AG08395 (cell line): ENCODE measurements at regions not wholly inside any gene's neighbourhood (a gene's known extent, or its start where the extent isn't known, plus 50 kb on each side); places are given as distances from the start of the nearest gene placed in this dataset.
"Not testable (repeated sequence)": the region's sequence is repeated elsewhere in the genome, so short reads cannot be mapped to it uniquely, and the experiment has no call there.

Experiments used
- DNase-seq: peaks from one replicate; pipeline ENCODE4 v3.0.0; 2012; ENCODE audit warnings: mixed read lengths, low spot score

GRCh38 chr1:83086986-83087512 is 911.9 kb downstream of the TTLL7 start:
- no peak for DNase-seq

DNA sequence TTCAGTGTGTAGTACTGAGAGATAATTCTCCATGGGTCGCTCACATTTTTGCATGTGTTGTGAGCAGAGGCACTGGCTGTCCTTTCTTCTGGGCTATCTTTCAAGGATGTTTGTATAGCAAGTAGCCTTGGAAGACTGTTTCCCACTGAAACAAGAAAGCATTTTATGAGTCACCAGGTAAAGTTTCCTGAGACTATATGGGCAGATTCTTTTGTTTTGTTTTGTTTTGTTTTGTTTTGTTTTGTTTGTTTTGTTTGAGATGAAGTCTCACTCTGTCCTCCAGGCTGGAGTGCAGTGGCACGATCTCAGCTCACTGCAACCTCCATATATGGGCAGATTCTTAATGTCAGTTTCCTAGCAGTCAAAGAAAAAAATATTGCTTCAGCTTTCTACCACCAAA is 912.6 kb downstream of the TTLL7 start:
- no peak for DNase-seq

- no peak for DNase-seq
Observed at GRCh38 chr1:83083589-83084224, 915.2 kb downstream of the TTLL7 start.

DNA sequence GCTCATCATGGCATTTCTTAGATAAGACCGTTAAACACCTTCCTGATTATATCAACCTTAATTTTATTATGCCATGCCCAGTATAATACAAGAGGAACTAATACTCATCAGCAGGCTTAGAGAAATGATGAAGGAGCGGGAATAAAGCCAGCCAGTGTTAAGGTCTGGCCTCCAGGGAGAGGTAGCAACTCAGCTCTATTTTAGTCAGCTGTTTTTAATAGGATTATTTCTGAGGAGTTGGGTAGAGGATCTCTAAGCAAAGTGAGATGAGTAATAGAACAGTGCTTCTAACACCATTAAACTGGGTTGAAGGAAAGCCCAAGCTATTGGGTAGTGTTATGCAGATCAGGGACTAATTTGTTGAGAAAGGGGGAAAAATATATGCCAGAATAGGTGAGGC is 921.5 kb downstream of the TTLL7 start:
- no peak for DNase-seq

DNA sequence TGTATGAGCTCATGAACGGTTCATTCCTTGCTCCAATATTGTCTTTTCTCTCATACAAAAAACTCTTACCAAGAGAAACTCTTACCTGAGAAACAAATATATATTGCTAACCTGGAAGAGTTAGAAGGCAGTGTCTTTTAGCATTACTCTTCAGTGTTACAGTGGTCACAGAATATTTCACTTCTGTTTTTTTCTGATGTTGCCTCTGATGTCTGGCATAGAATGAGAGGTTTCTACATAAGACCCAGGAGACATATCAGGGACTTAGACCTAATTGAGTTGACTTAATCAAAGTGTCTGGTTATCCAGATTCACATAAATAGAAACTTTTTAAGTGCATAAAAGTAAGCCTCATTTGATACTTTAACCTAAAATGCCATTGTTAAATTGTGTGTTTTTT is 923.8 kb downstream of the TTLL7 start:
- no peak for DNase-seq

DNA sequence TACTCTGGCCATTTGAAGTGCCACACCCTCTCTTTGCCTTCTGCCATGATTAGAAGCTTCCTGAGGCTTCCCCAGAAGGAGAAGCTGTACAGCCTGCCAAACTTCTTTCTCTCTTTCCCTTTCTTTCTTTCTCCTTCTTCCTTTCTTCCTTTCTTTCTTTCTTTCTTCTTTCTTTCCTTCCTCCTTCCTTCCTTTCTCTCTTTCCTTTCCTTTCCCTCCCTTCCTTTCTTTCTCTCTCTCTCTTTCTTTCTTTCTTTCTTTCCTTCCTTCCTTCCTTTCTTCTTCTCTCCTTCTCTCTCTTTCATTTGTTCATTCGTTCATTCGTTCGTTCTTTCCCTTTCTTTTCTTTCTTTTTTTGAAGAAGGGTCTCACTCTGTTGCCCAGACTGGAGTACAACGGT is 931.0 kb downstream of the TTLL7 start:
- DNase-seq = no peak

GRCh38 chr1:83065952-83066727 is 932.8 kb downstream of the TTLL7 start:
- no peak for DNase-seq

- DNase-seq = no peak
Observed at GRCh38 chr1:83064589-83065242, 934.2 kb downstream of the TTLL7 start.

- DNase-seq = no peak
Observed at GRCh38 chr1:83060651-83061390, 938.1 kb downstream of the TTLL7 start.

- DNase-seq = no peak
Observed at GRCh38 chr1:83060221-83060620, 938.7 kb downstream of the TTLL7 start.

DNA sequence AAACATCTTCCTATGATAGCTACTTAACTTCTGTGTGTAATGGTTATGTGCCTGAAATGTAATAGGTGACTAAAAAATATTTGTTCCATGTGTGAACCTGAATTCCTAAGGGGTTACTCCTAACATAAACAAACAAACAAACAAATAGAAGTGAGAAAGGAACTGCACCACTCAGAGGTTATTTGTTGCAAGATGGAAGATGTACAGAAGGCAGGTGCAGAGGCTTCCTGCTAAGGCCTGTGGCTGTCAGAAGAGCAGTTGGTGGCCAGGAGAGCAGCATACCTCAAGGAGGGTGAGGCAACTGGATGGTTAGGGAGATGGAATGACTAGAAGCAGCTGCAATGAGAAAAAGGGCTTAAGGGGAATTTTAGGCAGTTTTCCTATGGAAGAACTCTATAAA is 940.6 kb downstream of the TTLL7 start:
- no peak for DNase-seq

- no peak for DNase-seq
Observed at GRCh38 chr1:83055391-83056170, 943.4 kb downstream of the TTLL7 start.

- no peak for DNase-seq
Observed at GRCh38 chr1:83053446-83053845, 945.5 kb downstream of the TTLL7 start.

DNA sequence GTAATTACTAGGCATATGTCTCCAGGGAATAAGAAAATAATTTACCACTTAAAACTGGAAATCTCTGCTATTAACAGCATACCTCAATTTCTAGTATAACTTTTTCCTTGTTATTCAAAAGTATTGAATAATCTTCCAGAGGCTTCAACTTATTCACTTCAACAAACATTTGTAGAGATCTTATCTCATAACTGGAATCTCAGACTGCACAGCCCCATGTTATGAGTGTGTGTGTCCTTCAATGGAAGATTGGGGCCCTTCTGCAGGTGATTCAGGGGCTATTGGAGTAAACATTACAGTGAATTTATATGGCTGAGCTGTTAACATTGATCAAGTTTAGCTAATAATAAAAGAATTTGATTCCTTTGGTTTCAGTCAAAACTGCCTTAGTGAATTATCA is 946.1 kb downstream of the TTLL7 start:
- DNase-seq = no peak

DNA sequence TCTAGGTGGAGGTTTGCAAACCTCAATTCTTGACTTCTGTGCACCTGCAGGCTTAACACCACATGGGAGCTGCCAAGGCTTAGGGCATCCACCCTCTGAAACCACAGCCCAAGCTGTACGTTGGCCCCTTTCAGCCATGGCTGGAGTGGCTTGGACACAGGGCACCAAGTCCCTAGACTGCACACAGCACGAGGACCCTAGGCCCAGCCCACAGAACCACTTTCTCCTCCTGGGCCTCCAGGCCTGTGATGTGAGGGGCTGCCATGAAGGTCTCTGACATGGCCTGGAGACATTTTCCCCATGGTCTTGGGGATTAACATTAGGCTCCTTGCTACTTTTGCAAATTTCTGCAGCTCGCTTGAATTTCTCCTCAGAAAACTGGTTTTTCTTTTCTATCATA is 947.9 kb downstream of the TTLL7 start:
- not testable (repeated sequence) for DNase-seq

DNA sequence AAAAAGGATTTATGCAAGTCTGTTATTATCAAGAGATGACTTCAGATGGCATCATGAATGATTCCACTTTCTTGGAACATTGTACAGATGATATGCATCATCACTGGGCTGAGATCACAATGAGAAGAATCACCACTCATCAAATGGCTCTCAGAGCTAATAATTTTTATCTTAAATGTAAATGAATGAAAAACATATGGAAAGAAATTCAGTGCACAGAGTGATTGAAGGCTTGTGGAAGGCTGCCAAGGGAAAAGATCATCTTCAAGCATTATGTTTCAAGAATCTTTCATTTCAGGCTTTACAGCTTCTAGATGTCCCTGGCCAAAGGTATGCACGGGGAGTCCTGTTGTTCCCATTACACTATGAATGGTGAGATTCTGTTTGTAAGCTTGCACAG is 955.7 kb downstream of the TTLL7 start:
- no peak for DNase-seq

- DNase-seq = not testable (repeated sequence)
Observed at GRCh38 chr1:83039091-83039490, 959.8 kb downstream of the TTLL7 start.

GRCh38 chr1:83034851-83035250 is 964.1 kb downstream of the TTLL7 start:
- no peak for DNase-seq

DNA sequence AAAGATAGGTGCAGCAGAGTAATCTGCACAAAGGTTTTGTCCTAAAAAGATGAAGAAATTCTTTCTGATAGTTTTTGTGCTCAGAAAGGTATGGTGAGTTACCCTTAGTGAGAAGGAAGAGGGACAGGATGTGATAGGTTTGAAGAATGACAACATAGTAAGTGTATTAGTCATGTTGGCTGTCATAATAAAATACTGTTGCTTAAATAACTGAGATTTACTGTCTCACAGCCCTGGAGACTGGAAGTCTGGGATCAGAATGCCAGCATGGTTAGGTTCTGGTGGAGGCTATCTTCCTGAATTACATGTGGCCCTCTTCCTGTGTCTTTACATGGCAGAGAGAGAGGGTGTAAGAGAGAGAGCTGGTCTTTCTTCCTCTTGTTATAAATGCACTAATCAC is 965.2 kb downstream of the TTLL7 start:
- DNase-seq = peak; percentile 30

DNA sequence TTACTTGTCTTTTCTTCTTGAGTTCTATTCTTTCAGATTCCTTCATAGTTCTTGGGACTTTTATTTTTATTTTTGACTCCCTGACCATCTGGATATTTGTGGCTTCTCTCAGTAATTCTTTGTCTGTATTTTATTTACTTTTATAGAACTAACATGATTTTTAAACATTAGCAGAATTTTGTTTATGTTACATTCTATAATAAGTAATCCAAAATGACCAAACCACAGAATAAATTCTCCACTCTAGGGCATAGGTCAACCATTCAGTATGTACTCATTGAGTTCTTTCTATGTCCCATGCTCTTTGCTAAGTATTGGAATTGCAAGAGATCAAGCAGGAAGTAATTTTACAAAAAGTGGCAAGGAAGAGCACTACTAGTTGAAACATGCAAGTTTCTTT is 969.0 kb downstream of the TTLL7 start:
- peak; percentile 25 for DNase-seq

GRCh38 chr1:83029050-83029449 is 969.9 kb downstream of the TTLL7 start:
- no peak for DNase-seq

DNA sequence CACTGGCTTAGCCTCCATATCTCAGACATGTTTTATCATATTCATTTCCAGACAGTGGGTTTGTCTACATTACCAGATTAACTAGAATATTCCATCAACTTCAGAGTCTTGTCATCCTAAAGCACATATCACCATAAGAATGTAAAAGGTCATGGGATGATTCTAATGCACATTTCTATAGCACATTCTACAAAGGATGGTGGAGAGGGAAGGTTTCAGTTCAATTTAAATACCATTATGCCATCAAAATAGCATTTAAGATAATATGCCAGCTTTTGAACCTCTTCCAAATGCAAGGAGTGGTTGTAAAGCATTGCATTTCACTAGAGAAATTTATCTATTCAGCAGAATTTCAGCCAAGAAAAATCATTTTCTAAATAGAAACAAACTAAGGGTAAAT is 970.5 kb downstream of the TTLL7 start:
- DNase-seq = no peak
